Spleen (tissue), 7 donors: ENCODE measurements at regions not wholly inside any gene's neighbourhood (a gene's known extent, or its start where the extent isn't known, plus 50 kb on each side); places are given as distances from the start of the nearest gene placed in this dataset.

Experiments
- CTCF ChIP-seq, 11 experiments: fragments of 200-600 bp in 7 of 11; fragments of 450-650 bp in 4 of 11; sonication (generic) in 4 of 11; IDR thresholded peaks in 8 of 11; conservative IDR thresholded peaks in 3 of 11; 1 replicate in 7 of 11; 2 replicates in 4 of 11; pipeline versions ENCODE4 v1.4.0 to v1.8.0; 2016 to 2021; ENCODE audit warnings: antibody characterized with exemption in 11 of 11, inconsistent platforms in 4 of 11, mild to moderate bottlenecking in 1 of 11
- POLR2A ChIP-seq, 3 donors: fragments of 450-650 bp; IDR thresholded peaks; one replicate each; pipeline ENCODE4 v1.5.1; 2017; ENCODE audit warnings: antibody characterized with exemption in 3 of 3, mild to moderate bottlenecking in 1 of 3
- donor health status: DM: no; HTN: no; CAD: no; lungs with moderate emphysema.
- donor health status: DM: no; HTN: no; CAD: no.
- donor health status: DM: no; HTN: no; CAD: no.

GRCh38 chr11:26229257-26229656 lies 102.7 kb upstream of the ANO3 start:
- no peak for TF ChIP-seq CTCF (IDR thresholded peaks at IDR 0.05 in 8 of 11, conservative IDR thresholded peaks at IDR 0.05 in 3 of 11)
- TF ChIP-seq POLR2A (IDR thresholded peaks at IDR 0.05), result no peak
